Neuronal stem cell (in vitro differentiated cells): ENCODE measurements at regions not wholly inside any gene's neighbourhood (a gene's known extent, or its start where the extent isn't known, plus 50 kb on each side); places are given as distances from the start of the nearest gene placed in this dataset.
A peak's percentile ranks its signal among the peaks of the same experiment; 100 is the strongest.

Experiments used
- DNase-seq: peaks from one replicate; pipeline ENCODE4 v3.0.0-alpha.2; 2013; ENCODE audit warnings: low spot score
- H2AFZ ChIP-seq: one replicate; pipeline ENCODE4 v1.6.1; 2013; ENCODE audit warnings: mild to moderate bottlenecking, low read length, inconsistent platforms
- H2AK5ac ChIP-seq: 2 replicates; pipeline ENCODE4 v1.6.1; 2013; ENCODE audit warnings: low read depth, mild to moderate bottlenecking, inconsistent platforms, low read length, moderate library complexity, mixed read lengths
- H2BK120ac ChIP-seq: 2 replicates; pipeline ENCODE4 v1.6.1; 2013; ENCODE audit warnings: low read depth, mild to moderate bottlenecking, inconsistent platforms, low read length, moderate library complexity, mixed read lengths
- H2BK12ac ChIP-seq: one replicate; pipeline ENCODE4 v1.6.1; 2013; ENCODE audit warnings: low read length, inconsistent platforms
- H2BK15ac ChIP-seq: 2 replicates; pipeline ENCODE4 v1.6.1; 2013; ENCODE audit warnings: mild to moderate bottlenecking, low read length, inconsistent platforms, mixed read lengths
- H2BK5ac ChIP-seq: one replicate; pipeline ENCODE4 v1.6.1; 2013; ENCODE audit warnings: inconsistent platforms, mild to moderate bottlenecking, low read length, moderate library complexity
- H3K14ac ChIP-seq: one replicate; pipeline ENCODE4 v1.6.1; 2013; ENCODE audit warnings: low read length, inconsistent platforms
- H3K18ac ChIP-seq: 2 replicates; pipeline ENCODE4 v1.6.1; 2013; ENCODE audit warnings: low read length, inconsistent platforms
- H3K23ac ChIP-seq: 2 replicates; pipeline ENCODE4 v1.6.1; 2013; ENCODE audit warnings: low read depth, mild to moderate bottlenecking, mixed read lengths, low read length, inconsistent platforms; ENCODE audit not compliant: poor library complexity
- H3K27ac ChIP-seq: replicated peaks from 3 replicates; pipeline ENCODE4 v1.5.1; 2013; ENCODE audit warnings: low read length, inconsistent platforms
- H3K27me3 ChIP-seq, 3 experiments: 2 replicates each; pipeline ENCODE4 v1.6.1; 2013; ENCODE audit warnings: low read length in 3 of 3, mild to moderate bottlenecking in 2 of 3, inconsistent platforms in 1 of 3, low read depth in 1 of 3, mixed read lengths in 1 of 3, moderate library complexity in 1 of 3; ENCODE audit not compliant: control insufficient read depth in 3 of 3, insufficient read depth in 3 of 3
- H3K36me3 ChIP-seq, 2 donors: replicated peaks in 1 of 2; 2 replicates each; pipeline ENCODE4 v1.6.1; 2013; ENCODE audit warnings: low read length in 2 of 2; ENCODE audit not compliant: control insufficient read depth in 2 of 2, insufficient read depth in 2 of 2
- H3K4ac ChIP-seq: 2 replicates; pipeline ENCODE4 v1.6.1; 2013; ENCODE audit warnings: inconsistent platforms, mild to moderate bottlenecking, low read length, moderate library complexity
- H3K4me1 ChIP-seq, 2 donors: 1 replicate in 1 of 2; 2 replicates in 1 of 2; pipeline ENCODE4 v1.6.1; 2013; ENCODE audit warnings: low read length in 2 of 2, low read depth in 1 of 2; ENCODE audit not compliant: control insufficient read depth in 2 of 2, insufficient read depth in 1 of 2
- H3K4me2 ChIP-seq: one replicate; pipeline ENCODE4 v1.6.1; 2013; ENCODE audit warnings: mild to moderate bottlenecking, low read length, inconsistent platforms; ENCODE audit not compliant: insufficient read depth, poor library complexity, severe bottlenecking
- H3K4me3 ChIP-seq, 2 donors: 2 replicates each; pipeline ENCODE4 v1.5.1; 2013; ENCODE audit warnings: low read length in 2 of 2, mild to moderate bottlenecking in 2 of 2, inconsistent platforms in 1 of 2, moderate library complexity in 1 of 2
- H3K79me1 ChIP-seq: one replicate; pipeline ENCODE4 v1.6.1; 2013; ENCODE audit warnings: low read depth, mild to moderate bottlenecking, inconsistent platforms, low read length, moderate library complexity
- H3K9ac ChIP-seq: one replicate; pipeline ENCODE4 v1.6.1; 2013; ENCODE audit warnings: mild to moderate bottlenecking, low read depth, low read length, inconsistent platforms; ENCODE audit not compliant: poor library complexity
- H3K9me3 ChIP-seq, 2 donors: replicated peaks in 1 of 2; 2 replicates each; pipeline versions ENCODE3 to v1.6.1; 2013; ENCODE audit warnings: low read length in 2 of 2, mild to moderate bottlenecking in 2 of 2, inconsistent platforms in 1 of 2, low read depth in 1 of 2, mixed read lengths in 1 of 2, moderate library complexity in 1 of 2; ENCODE audit not compliant: control insufficient read depth in 2 of 2, insufficient read depth in 1 of 2
- H4K8ac ChIP-seq: one replicate; pipeline ENCODE4 v1.6.1; 2013; ENCODE audit warnings: low read depth, mild to moderate bottlenecking, inconsistent platforms, low read length, moderate library complexity
- H4K91ac ChIP-seq: one replicate; pipeline ENCODE4 v1.6.1; 2013; ENCODE audit warnings: low read length, low read depth, mild to moderate bottlenecking, inconsistent platforms; ENCODE audit not compliant: poor library complexity
- WGBS, 2 donors: extraction: QIAGEN DNeasy Blood & Tissue Kit; methylation state at CpG; one replicate each; pipeline ENCODE4 v1.1.7; 2013; ENCODE audit warnings: missing lambda C conversion rate in 2 of 2, mixed read lengths in 1 of 2; ENCODE audit not compliant: insufficient read length in 2 of 2, insufficient replicate concordance in 1 of 2; ENCODE audit errors: extremely low coverage in 2 of 2; 5-methylcytosine and 5-hydroxymethylcytosine counted together

DNA sequence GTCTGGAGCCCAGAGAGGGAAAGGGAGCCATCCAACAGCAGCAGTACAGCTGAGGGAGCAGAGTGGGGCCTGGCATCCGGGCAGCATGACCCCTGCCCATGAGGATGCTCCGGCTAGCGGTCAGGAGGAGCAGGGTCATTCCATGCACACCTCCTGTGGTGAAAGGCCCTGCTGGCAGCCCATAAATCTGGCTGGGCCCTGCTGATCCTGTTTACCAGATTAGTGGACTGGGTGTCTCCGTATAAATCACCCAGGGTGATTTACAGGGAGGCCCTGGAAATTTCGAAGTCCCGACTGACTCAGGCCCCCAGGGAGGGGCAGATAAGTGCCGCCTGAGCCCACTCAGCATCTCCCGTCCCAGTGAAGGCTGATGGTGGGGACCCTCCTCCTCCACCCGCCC is 117.6 kb upstream of the HAND1 start:
- no peak overlapping the region for H3K23ac ChIP-seq
- no peak overlapping the region for H3K14ac ChIP-seq
- no peak overlapping the region for H3K4me2 ChIP-seq
- no peak overlapping the region for H4K8ac ChIP-seq
- no peaks in the 10 kb centered on the region for H3K79me1 ChIP-seq
- H2BK12ac ChIP-seq, result no peak overlapping the region
- no peaks in the 10 kb centered on the region for H3K36me3 ChIP-seq
- H2BK5ac ChIP-seq, result no peak overlapping the region
- H3K18ac ChIP-seq, result no peak overlapping the region
- no peaks in the 10 kb centered on the region for H3K4me1 ChIP-seq
- H2AFZ ChIP-seq, result no peak overlapping the region
- H2BK15ac ChIP-seq, result no peak overlapping the region
- no peak overlapping the region for H3K27ac ChIP-seq
- no peak for DNase-seq
- H3K9ac ChIP-seq, result peak overlapping the region; percentile 36
- peaks cover 0 to 3% (median 2%) of the 10 kb centered on the region in 3 experiments for H3K27me3 ChIP-seq
- H4K91ac ChIP-seq, result no peak overlapping the region
- H3K9me3 ChIP-seq, result no peaks in the 10 kb centered on the region
- no peak overlapping the region for H2AK5ac ChIP-seq
- WGBS, 2 donors, result no CpG with 5 or more reads among the region's 9 CpGs
- H2BK120ac ChIP-seq, result no peak overlapping the region
- no peak overlapping the region for H3K4ac ChIP-seq
- H3K4me3 ChIP-seq, result peak overlapping the region in 1 of 2 donors; percentile 10

DNA sequence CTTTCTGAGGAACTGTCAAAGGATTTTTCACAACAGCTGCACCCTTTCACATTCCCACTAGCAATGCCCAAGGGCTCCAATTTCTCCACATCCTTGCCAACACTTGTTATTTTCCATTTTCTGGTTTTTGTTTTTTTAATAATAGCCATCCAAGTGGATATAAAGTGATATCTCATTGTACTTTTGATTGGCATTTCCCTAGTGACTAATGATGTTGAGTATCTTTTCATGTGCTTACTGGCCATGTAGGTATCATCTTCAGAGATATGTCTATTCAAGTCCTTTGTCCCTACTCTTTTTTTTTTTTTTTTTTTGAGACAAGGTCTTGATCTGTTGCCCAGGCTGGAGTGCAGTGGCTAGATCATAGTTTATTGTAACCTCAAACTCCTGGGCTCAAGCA is 115.8 kb upstream of the HAND1 start:
- Histone ChIP-seq H3K4me1 (no peaks in the 10 kb centered on the region), H3K9ac (no peak overlapping the region), H3K36me3 (no peaks in the 10 kb centered on the region), H3K4me3 (no peak overlapping the region), H3K4ac (no peak overlapping the region), H2AFZ (no peak overlapping the region), H2AK5ac (no peak overlapping the region), H3K9me3 (no peaks in the 10 kb centered on the region), H2BK12ac (no peak overlapping the region), H3K79me1 (no peaks in the 10 kb centered on the region), H3K23ac (no peak overlapping the region), H3K4me2 (no peak overlapping the region), H2BK5ac (no peak overlapping the region), H4K8ac (no peak overlapping the region), H3K27me3 (peaks cover 0 to 3% (median 2%) of the 10 kb centered on the region in 3 experiments), H3K18ac (no peak overlapping the region), H2BK15ac (no peak overlapping the region), H2BK120ac (no peak overlapping the region), H3K14ac (no peak overlapping the region), H4K91ac (no peak overlapping the region), H3K27ac (no peak overlapping the region)
- no peak for DNase-seq

DNA sequence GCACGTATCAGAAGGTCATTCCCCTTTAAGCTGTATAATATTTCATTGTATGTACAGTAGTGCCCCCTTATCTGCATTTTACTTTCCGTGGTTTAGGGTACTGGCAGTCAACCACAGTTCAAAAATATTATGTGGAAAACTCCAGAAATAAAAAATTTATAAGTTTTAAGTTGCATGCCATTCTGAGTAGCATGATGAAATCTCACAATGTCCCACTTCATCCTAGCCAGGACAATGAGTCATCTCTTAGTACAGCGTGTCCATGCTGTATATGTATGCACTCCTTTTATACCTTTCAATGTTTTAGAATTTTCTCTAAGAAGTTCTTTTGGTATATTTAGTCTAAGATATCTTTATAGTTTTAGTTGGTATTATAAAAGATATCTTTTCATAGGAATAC is 115.0 kb upstream of the HAND1 start:
- Histone ChIP-seq H2BK12ac (no peak overlapping the region), H2AK5ac (no peak overlapping the region), H4K91ac (no peak overlapping the region), H2BK15ac (no peak overlapping the region), H2AFZ (no peak overlapping the region), H3K79me1 (no peaks in the 10 kb centered on the region), H3K4me1 (no peaks in the 10 kb centered on the region), H3K4me3 (no peak overlapping the region), H3K27ac (no peak overlapping the region), H2BK5ac (no peak overlapping the region), H3K9ac (no peak overlapping the region), H3K36me3 (no peaks in the 10 kb centered on the region), H3K14ac (no peak overlapping the region), H3K4me2 (no peak overlapping the region), H3K9me3 (no peaks in the 10 kb centered on the region), H3K27me3 (peaks cover 0 to 3% (median 2%) of the 10 kb centered on the region in 3 experiments), H3K23ac (no peak overlapping the region), H2BK120ac (no peak overlapping the region), H4K8ac (no peak overlapping the region), H3K4ac (no peak overlapping the region), H3K18ac (no peak overlapping the region)
- no peak for DNase-seq
- WGBS, 2 donors, result no CpG with 5 or more reads among the region's 3 CpGs

DNA sequence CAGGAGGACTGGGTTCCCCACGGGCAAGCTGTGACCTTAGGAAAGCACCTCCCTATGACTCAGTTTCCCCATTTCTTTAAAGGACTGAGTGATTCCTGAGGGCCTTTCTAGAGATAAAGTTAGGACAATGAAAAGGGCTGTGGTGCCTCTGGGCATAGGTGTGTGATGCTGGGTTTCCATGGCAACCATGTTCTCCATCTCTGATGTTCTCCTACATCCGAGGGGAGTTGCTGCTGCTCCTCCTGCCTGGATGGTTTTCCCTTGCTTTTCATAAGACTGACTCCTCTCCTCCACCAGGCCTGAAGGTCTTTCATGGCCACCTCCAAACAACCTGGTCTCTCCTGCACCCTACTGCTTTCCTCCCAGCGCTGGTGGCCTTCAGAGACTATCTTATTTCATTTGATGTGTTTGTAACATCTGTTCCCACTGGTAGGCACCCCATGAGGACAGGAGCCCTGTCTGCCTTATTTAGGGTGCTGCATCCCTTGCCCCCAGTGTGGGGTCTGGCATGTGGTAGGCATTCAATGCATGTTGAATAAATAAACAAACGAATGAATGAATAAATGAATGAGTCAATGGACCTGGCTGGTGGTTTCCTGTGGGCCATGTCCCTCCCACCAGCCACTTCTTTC is 112.2 kb upstream of the HAND1 start:
- Histone ChIP-seq H3K18ac (peak overlapping the region; percentile 35), H3K4ac (no peak overlapping the region), H3K36me3 (no peaks in the 10 kb centered on the region)

More for the DNA sequence above, 112.2 kb upstream of the HAND1 start:
- Histone ChIP-seq H4K8ac (no peak overlapping the region), H3K79me1 (no peaks in the 10 kb centered on the region), H2AK5ac (no peak overlapping the region), H3K4me1 (peaks cover 0 to 2% of the 10 kb centered on the region in 2 donors), H2BK120ac (no peak overlapping the region), H2BK15ac (no peak overlapping the region), H2BK5ac (no peak overlapping the region), H3K23ac (no peak overlapping the region), H3K27ac (no peak overlapping the region), H3K27me3 (peaks cover 0 to 3% (median 0%) of the 10 kb centered on the region in 3 experiments), H4K91ac (no peak overlapping the region), H3K9ac (no peak overlapping the region), H3K4me3 (no peak overlapping the region), H2BK12ac (no peak overlapping the region), H3K9me3 (no peaks in the 10 kb centered on the region), H2AFZ (no peak overlapping the region), H3K4me2 (no peak overlapping the region), H3K14ac (no peak overlapping the region)
- WGBS, 2 donors, result no CpG with 5 or more reads among the region's 4 CpGs
- DNase-seq, result no peak
